ENCODE measurements at regions not wholly inside any gene's neighbourhood (a gene's known extent, or its start where the extent isn't known, plus 50 kb on each side); places are given as distances from the start of the nearest gene placed in this dataset.

DNA sequence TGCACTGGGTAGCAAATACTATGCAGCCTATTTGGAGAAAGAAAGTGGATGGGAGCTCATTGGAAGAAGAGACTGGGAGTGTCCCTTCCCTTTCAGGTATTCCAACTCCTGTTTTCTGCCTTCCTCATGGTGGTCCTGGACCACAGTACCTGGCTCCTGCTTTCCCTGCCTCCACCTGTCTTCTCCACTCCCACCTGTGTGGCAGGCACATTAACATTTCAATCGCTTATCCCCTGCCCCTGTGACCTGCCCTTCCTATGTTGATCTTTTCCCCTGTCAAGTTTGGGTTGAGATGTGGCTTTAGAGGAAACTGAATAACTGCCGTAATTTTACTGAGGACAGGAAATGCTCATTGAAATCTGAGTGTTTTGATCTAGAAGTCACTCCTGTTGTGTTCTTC lies 415.8 kb upstream of the PODXL start:
- TF ChIP-seq EZH2 (IDR thresholded peaks at IDR 0.05), result no peak
- no peak for TF ChIP-seq POLR2AphosphoS5 (IDR thresholded peaks at IDR 0.05; ENCODE audit: borderline replicate concordance, low read depth, low read length)
